Renal cortical epithelial cell (primary cell): ENCODE measurements at regions not wholly inside any gene's neighbourhood (a gene's known extent, or its start where the extent isn't known, plus 50 kb on each side); places are given as distances from the start of the nearest gene placed in this dataset.
A peak's percentile ranks its signal among the peaks of the same experiment; 100 is the strongest.
"Not testable (repeated sequence)": the region's sequence is repeated elsewhere in the genome, so short reads cannot be mapped to it uniquely, and the experiment has no call there.

ENCODE experiments used
- DNase-seq: peaks from one replicate; pipeline ENCODE4 v3.0.0-alpha.2; 2011; ENCODE audit warnings: low read depth

GRCh38 chr5:63563008-63563917, 399.0 kb downstream of the HTR1A start:
- peak; percentile 21 for DNase-seq

- peak; percentile 2 for DNase-seq
Observed at GRCh38 chr5:63555874-63556273, 406.4 kb downstream of the HTR1A start.

GRCh38 chr5:63554191-63554590, 408.1 kb downstream of the HTR1A start:
- no peak for DNase-seq

- DNase-seq = peak; percentile 21
Observed at GRCh38 chr5:63553073-63553472, 409.2 kb downstream of the HTR1A start.

GRCh38 chr5:63535840-63536602, 426.2 kb downstream of the HTR1A start:
- no peak for DNase-seq

- no peak for DNase-seq
Observed at GRCh38 chr5:63524281-63524680, 438.0 kb downstream of the HTR1A start.

GRCh38 chr5:63516006-63516405, 446.2 kb downstream of the HTR1A start:
- DNase-seq = no peak

- DNase-seq = peak; percentile 2
Observed at GRCh38 chr5:63500242-63500641, 462.0 kb downstream of the HTR1A start.

GRCh38 chr5:63495225-63495624, 467.0 kb downstream of the HTR1A start:
- no peak for DNase-seq

GRCh38 chr5:63483338-63483737, 478.9 kb downstream of the HTR1A start:
- no peak for DNase-seq

- no peak for DNase-seq
Observed at GRCh38 chr5:63473335-63473967, 488.8 kb downstream of the HTR1A start.

GRCh38 chr5:63456279-63456678, 506.0 kb downstream of the HTR1A start:
- peak; percentile 50 for DNase-seq

- no peak for DNase-seq
Observed at GRCh38 chr5:63451188-63451587, 511.1 kb downstream of the HTR1A start.

- peak; percentile 10 for DNase-seq
Observed at GRCh38 chr5:63439537-63439936, 522.7 kb downstream of the HTR1A start.

- DNase-seq = no peak
Observed at GRCh38 chr5:63409737-63410136, 552.5 kb downstream of the HTR1A start.

- no peak for DNase-seq
Observed at GRCh38 chr5:63408984-63409383, 553.3 kb downstream of the HTR1A start.

GRCh38 chr5:63401436-63402046, 560.7 kb downstream of the HTR1A start:
- peak; percentile 47 for DNase-seq

GRCh38 chr5:63400079-63400478, 562.2 kb downstream of the HTR1A start:
- DNase-seq = no peak

GRCh38 chr5:63398346-63398745, 563.9 kb downstream of the HTR1A start:
- peak; percentile 45 for DNase-seq

GRCh38 chr5:63388188-63388587, 574.1 kb downstream of the HTR1A start:
- DNase-seq = not testable (repeated sequence)

- DNase-seq = no peak
Observed at GRCh38 chr5:63375851-63376250, 586.4 kb downstream of the HTR1A start.

GRCh38 chr5:63374085-63374484, 588.2 kb downstream of the HTR1A start:
- DNase-seq = no peak
